ENCODE measurements at regions not wholly inside any gene's neighbourhood (a gene's known extent, or its start where the extent isn't known, plus 50 kb on each side); places are given as distances from the start of the nearest gene placed in this dataset.

- no peak overlapping the region for H3K4me2 ChIP-seq
- TF ChIP-seq Cebpa-rat (IDR thresholded peaks at IDR 0.05), result no peak
- H3K27ac ChIP-seq, result no peak overlapping the region
- H3K36me3 ChIP-seq, result no peaks in the 10 kb centered on the region
- H4K20me1 ChIP-seq, result no peaks in the 10 kb centered on the region
- no peaks in the 10 kb centered on the region for H3K9me3 ChIP-seq
- H3K4me3 ChIP-seq, result no peak overlapping the region
- H3K9ac ChIP-seq, result no peak overlapping the region
- H3K27me3 ChIP-seq, result no peaks in the 10 kb centered on the region
- H3K4me1 ChIP-seq, result no peaks in the 10 kb centered on the region
Measured at GRCh38 chr14:97633131-97633738, 836.1 kb downstream of the VRK1 start.

- H3K27ac ChIP-seq, result no peak overlapping the region
- no peak overlapping the region for H3K4me3 ChIP-seq
- H3K9me3 ChIP-seq, result no peaks in the 10 kb centered on the region
- H4K20me1 ChIP-seq, result no peaks in the 10 kb centered on the region
- no peaks in the 10 kb centered on the region for H3K36me3 ChIP-seq
- H3K27me3 ChIP-seq, result no peaks in the 10 kb centered on the region
- no peak overlapping the region for H3K9ac ChIP-seq
- no peak overlapping the region for H3K4me2 ChIP-seq
- no peaks in the 10 kb centered on the region for H3K4me1 ChIP-seq
- no peak for TF ChIP-seq Cebpa-rat (IDR thresholded peaks at IDR 0.05)
Measured at GRCh38 chr14:97634751-97635150, 837.6 kb downstream of the VRK1 start.

- Histone ChIP-seq H3K4me1 (no peaks in the 10 kb centered on the region), H3K36me3 (no peaks in the 10 kb centered on the region), H3K4me2 (no peak overlapping the region), H3K4me3 (no peak overlapping the region), H3K27ac (no peak overlapping the region), H3K9ac (no peak overlapping the region), H3K27me3 (no peaks in the 10 kb centered on the region), H4K20me1 (no peaks in the 10 kb centered on the region), H3K9me3 (no peaks in the 10 kb centered on the region)
- TF ChIP-seq Cebpa-rat (IDR thresholded peaks at IDR 0.05), result no peak
Measured at GRCh38 chr14:97638864-97639263, 841.7 kb downstream of the VRK1 start.

- Histone ChIP-seq H3K4me2 (no peak overlapping the region), H3K27me3 (no peaks in the 10 kb centered on the region), H3K27ac (no peak overlapping the region), H3K36me3 (no peaks in the 10 kb centered on the region), H3K4me1 (no peaks in the 10 kb centered on the region), H3K4me3 (no peak overlapping the region), H4K20me1 (no peaks in the 10 kb centered on the region), H3K9me3 (no peaks in the 10 kb centered on the region), H3K9ac (no peak overlapping the region)
- no peak for TF ChIP-seq Cebpa-rat (IDR thresholded peaks at IDR 0.05)
Measured at GRCh38 chr14:97640031-97640430, 842.8 kb downstream of the VRK1 start.

DNA sequence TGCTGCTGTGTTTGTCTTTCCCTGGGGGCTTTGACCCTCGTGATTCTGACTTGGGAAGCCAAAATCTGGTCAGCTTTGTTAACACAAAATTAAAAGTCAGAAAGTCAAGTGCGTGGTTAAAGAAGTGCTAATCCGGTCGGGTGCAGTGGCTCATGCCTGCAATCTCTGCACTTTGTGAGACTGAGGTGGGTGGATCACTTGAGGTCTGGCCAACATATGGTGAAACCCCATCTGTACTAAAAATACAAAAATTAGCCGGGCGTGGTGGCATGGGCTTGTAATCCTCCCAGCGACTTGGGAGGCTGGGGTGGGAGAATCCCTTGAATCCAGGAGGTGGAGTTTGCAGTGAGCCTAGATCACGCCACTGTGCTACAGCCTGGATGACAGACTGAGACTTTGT is 844.6 kb downstream of the VRK1 start:
- H3K4me3 ChIP-seq, result no peak overlapping the region
- no peaks in the 10 kb centered on the region for H4K20me1 ChIP-seq
- H3K27me3 ChIP-seq, result no peaks in the 10 kb centered on the region
- no peaks in the 10 kb centered on the region for H3K36me3 ChIP-seq
- no peak for TF ChIP-seq Cebpa-rat (IDR thresholded peaks at IDR 0.05)
- no peak overlapping the region for H3K9ac ChIP-seq
- H3K4me2 ChIP-seq, result no peak overlapping the region
- H3K27ac ChIP-seq, result no peak overlapping the region
- no peaks in the 10 kb centered on the region for H3K9me3 ChIP-seq
- no peaks in the 10 kb centered on the region for H3K4me1 ChIP-seq

DNA sequence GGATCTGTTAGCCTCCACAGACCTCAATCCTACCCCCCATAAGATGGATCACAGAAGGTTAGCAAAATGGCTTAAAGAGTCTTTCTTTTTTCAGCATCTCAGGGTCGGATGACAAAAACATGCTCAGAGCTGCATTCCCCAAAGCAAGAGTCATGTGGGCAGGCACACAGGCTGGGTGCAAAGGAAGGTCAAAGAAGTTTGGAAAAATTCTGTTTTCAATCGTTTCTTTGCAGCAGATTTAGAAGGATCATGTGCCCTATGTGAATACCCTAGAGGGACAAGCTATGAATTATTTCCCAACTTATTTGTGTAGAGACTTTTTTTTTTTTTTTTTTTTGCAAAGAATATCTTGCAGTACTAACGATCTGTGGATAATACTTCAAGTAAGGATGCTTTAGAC is 845.4 kb downstream of the VRK1 start:
- TF ChIP-seq Cebpa-rat (IDR thresholded peaks at IDR 0.05), result no peak
- no peak overlapping the region for H3K4me3 ChIP-seq
- H3K4me2 ChIP-seq, result no peak overlapping the region
- H3K4me1 ChIP-seq, result no peaks in the 10 kb centered on the region
- H3K36me3 ChIP-seq, result no peaks in the 10 kb centered on the region
- no peaks in the 10 kb centered on the region for H3K27me3 ChIP-seq
- no peak overlapping the region for H3K27ac ChIP-seq
- no peaks in the 10 kb centered on the region for H3K9me3 ChIP-seq
- H4K20me1 ChIP-seq, result no peaks in the 10 kb centered on the region
- no peak overlapping the region for H3K9ac ChIP-seq

DNA sequence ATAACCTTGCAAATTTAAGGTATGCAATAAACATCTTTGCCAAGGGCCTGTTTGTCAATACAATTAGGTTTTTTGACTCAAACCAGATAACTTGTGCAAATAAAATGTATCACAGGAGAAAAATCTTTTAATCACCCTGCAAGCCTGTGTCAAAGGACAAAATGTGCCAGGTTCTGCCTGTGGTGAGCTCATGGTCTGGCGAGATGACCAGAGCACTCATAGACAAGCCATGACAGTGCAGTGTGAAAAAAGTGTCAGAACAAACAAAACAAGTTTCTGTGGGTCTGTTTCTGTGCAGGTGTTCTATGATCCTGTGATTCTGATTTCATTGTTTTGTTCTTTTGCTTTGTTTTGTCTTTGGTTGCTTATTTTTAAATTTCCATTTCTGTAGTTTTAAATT is 847.2 kb downstream of the VRK1 start:
- no peak overlapping the region for H3K4me3 ChIP-seq
- no peaks in the 10 kb centered on the region for H3K9me3 ChIP-seq
- no peaks in the 10 kb centered on the region for H4K20me1 ChIP-seq
- no peak for TF ChIP-seq Cebpa-rat (IDR thresholded peaks at IDR 0.05)
- no peak overlapping the region for H3K9ac ChIP-seq
- H3K27ac ChIP-seq, result no peak overlapping the region
- H3K4me2 ChIP-seq, result no peak overlapping the region
- no peaks in the 10 kb centered on the region for H3K27me3 ChIP-seq
- H3K4me1 ChIP-seq, result no peaks in the 10 kb centered on the region
- H3K36me3 ChIP-seq, result no peaks in the 10 kb centered on the region

- Histone ChIP-seq H3K36me3 (no peaks in the 10 kb centered on the region), H3K27me3 (no peaks in the 10 kb centered on the region), H3K4me1 (no peaks in the 10 kb centered on the region), H3K27ac (no peak overlapping the region), H4K20me1 (no peaks in the 10 kb centered on the region), H3K4me2 (no peak overlapping the region), H3K9ac (no peak overlapping the region), H3K9me3 (no peaks in the 10 kb centered on the region), H3K4me3 (no peak overlapping the region)
- no peak for TF ChIP-seq Cebpa-rat (IDR thresholded peaks at IDR 0.05)
Measured at GRCh38 chr14:97649752-97650151, 852.6 kb downstream of the VRK1 start.

- Histone ChIP-seq H3K4me3 (no peak overlapping the region), H3K4me1 (no peaks in the 10 kb centered on the region), H3K9ac (no peak overlapping the region), H4K20me1 (no peaks in the 10 kb centered on the region), H3K9me3 (no peaks in the 10 kb centered on the region), H3K36me3 (no peaks in the 10 kb centered on the region), H3K27ac (no peak overlapping the region), H3K27me3 (no peaks in the 10 kb centered on the region), H3K4me2 (no peak overlapping the region)
- no peak for TF ChIP-seq Cebpa-rat (IDR thresholded peaks at IDR 0.05)
Measured at GRCh38 chr14:97655169-97655948, 858.2 kb downstream of the VRK1 start.

DNA sequence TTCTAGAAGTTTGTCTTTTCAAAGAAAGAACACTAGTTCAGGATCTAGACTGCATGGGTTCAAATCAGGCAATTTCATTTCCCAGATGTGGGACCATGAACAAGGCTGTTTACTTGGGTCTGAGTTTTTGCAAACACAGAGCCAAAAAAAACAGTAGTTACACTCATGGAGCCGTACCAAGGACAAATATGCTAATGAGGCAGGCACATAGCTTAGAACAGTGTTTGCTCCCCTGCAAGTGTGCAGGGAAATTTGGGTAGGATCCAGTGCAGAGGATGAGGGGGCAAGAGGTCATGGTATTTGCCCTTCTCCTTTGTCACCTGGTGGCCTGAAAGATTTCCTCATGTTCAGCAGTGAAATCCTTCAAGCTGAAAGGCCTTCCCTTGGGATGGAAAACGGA is 860.4 kb downstream of the VRK1 start:
- Histone ChIP-seq H3K27ac (no peak overlapping the region), H4K20me1 (no peaks in the 10 kb centered on the region), H3K9me3 (no peaks in the 10 kb centered on the region), H3K4me3 (no peak overlapping the region), H3K27me3 (no peaks in the 10 kb centered on the region), H3K4me1 (no peaks in the 10 kb centered on the region), H3K9ac (no peak overlapping the region), H3K4me2 (no peak overlapping the region), H3K36me3 (no peaks in the 10 kb centered on the region)
- TF ChIP-seq Cebpa-rat (IDR thresholded peaks at IDR 0.05), result no peak

Data from BLaER1 (cell line).